ENCODE measurements at regions not wholly inside any gene's neighbourhood (a gene's known extent, or its start where the extent isn't known, plus 50 kb on each side); places are given as distances from the start of the nearest gene placed in this dataset.
A peak's percentile ranks its signal among the peaks of the same experiment; 100 is the strongest.

GRCh38 chr13:80438521-80438920 is 97.6 kb upstream of the SPRY2 start:
- H3K4me1 ChIP-seq (ENCODE audit: control insufficient read depth, insufficient read depth, low read length), result no peaks in the 10 kb centered on the region
- no peak overlapping the region for H3K27ac ChIP-seq (ENCODE audit: extremely low read depth, low read depth, low read length)
- TF ChIP-seq ZNF138 (tag by site-specific recombination; IDR thresholded peaks at IDR 0.05; ENCODE audit: borderline replicate concordance), result no peak
- TF ChIP-seq ZBTB11 (tag by site-specific recombination; conservative IDR thresholded peaks at IDR 0.05; ENCODE audit: low read depth), result no peak
- POLR2A ChIA-PET, result no interaction called here
- H3K9me3 ChIP-seq (ENCODE audit: control insufficient read depth, insufficient read depth, low read depth, low read length), result no peaks in the 10 kb centered on the region
- CTCF ChIA-PET, result no interaction called here
- no peaks in the 10 kb centered on the region for H3K36me3 ChIP-seq (ENCODE audit: control insufficient read depth in 2 of 2, insufficient read depth in 1 of 2, low read length in 2 of 2)
- H3K4me3 ChIP-seq (ENCODE audit: low read depth, low read length), result no peak overlapping the region

DNA sequence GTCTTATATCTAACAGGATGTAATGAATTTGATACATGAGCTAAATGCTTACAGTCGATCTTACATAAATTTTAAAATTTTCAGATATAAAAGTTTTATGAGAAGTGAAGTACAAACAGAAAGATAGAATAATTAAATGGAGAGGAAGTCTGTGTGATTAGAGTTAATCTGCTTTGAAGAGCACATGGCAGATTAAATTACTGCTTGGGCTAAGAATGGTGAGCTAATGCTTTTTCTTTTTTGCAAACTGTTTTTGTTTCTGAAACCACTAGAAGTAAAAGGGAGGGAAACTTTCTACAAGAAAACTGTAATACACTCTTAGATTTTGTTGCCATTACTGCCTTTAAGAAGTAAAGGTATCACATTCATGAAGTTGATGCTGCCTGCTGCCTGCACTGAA is 96.3 kb upstream of the SPRY2 start:
- H3K27ac ChIP-seq (ENCODE audit: extremely low read depth, low read depth, low read length), result no peak overlapping the region
- TF ChIP-seq ELK4 (IDR thresholded peaks at IDR 0.05; ENCODE audit: borderline replicate concordance, low read depth, low read length), result no peak
- peak; percentile 58; the same call in 1 of the 2 replicates for TF ChIP-seq TCF7L2 (IDR thresholded peaks at IDR 0.05; ENCODE audit: borderline replicate concordance, low read depth, low read length)
- TF ChIP-seq, protein P1, sequence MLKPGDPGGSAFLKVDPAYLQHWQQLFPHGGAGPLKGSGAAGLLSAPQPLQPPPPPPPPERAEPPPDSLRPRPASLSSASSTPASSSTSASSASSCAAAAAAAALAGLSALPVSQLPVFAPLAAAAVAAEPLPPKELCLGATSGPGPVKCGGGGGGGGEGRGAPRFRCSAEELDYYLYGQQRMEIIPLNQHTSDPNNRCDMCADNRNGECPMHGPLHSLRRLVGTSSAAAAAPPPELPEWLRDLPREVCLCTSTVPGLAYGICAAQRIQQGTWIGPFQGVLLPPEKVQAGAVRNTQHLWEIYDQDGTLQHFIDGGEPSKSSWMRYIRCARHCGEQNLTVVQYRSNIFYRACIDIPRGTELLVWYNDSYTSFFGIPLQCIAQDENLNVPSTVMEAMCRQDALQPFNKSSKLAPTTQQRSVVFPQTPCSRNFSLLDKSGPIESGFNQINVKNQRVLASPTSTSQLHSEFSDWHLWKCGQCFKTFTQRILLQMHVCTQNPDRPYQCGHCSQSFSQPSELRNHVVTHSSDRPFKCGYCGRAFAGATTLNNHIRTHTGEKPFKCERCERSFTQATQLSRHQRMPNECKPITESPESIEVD (tag by site-specific recombination; IDR thresholded peaks at IDR 0.05), result 0 out of 2 replicates have a peak, but pooled peaks have one; percentile 19
- TF ChIP-seq, protein P2, sequence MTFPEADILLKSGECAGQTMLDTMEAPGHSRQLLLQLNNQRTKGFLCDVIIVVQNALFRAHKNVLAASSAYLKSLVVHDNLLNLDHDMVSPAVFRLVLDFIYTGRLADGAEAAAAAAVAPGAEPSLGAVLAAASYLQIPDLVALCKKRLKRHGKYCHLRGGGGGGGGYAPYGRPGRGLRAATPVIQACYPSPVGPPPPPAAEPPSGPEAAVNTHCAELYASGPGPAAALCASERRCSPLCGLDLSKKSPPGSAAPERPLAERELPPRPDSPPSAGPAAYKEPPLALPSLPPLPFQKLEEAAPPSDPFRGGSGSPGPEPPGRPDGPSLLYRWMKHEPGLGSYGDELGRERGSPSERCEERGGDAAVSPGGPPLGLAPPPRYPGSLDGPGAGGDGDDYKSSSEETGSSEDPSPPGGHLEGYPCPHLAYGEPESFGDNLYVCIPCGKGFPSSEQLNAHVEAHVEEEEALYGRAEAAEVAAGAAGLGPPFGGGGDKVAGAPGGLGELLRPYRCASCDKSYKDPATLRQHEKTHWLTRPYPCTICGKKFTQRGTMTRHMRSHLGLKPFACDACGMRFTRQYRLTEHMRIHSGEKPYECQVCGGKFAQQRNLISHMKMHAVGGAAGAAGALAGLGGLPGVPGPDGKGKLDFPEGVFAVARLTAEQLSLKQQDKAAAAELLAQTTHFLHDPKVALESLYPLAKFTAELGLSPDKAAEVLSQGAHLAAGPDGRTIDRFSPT (tag by site-specific recombination; IDR thresholded peaks at IDR 0.05), result 0 out of 2 replicates have a peak, but pooled peaks have one; percentile 19
- POLR2A ChIA-PET, result interaction anchor here (0.6 kb wide), 1 partner anchor 12 kb away, joined by 5 read pairs; no protein-coding TSS in a partner anchor

DNA sequence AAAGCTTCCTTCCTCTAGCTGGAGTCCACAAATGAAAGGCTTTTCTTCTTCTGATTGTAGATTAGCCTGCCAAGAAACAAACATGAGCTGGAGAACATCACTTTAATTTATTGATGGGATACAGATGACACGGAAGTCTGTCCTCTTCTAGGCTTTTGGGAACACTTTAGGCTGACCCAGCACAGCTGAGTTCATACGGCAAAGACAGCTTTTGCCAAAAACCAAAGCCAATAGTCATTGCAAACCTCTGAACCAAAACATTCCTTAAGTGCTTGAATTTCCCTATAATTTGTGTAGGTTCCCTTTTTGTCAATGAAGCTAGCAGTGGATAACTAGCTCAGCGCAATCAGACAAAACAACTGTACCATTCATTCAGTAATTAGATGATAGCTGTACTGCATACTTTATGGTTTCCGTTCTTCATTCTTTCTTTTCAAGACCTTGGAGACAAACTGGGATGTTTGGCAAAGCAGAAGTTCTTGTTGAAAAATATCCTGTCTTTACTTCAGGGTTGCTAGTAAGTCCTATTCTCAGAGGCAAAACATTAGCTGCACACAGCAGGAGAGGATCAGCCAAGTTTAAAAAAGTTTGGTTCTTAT is 95.7 kb upstream of the SPRY2 start:
- ChIA-PET POLR2A (interaction anchor here (0.6 kb wide), 1 partner anchor 13 kb away, joined by 5 read pairs; no protein-coding TSS in a partner anchor), CTCF (interaction anchor here (1.0 kb wide), 1 partner anchor 93 kb away, joined by 4 read pairs; no protein-coding TSS in a partner anchor)
- H3K27ac ChIP-seq (ENCODE audit: extremely low read depth, low read depth, low read length), result no peak overlapping the region
- no peak for TF ChIP-seq FEZF1 (tag by site-specific recombination; IDR thresholded peaks at IDR 0.05)
- TF ChIP-seq ZNF792 (tag by site-specific recombination; IDR thresholded peaks at IDR 0.05), result no peak
- TF ChIP-seq ZNF114 (tag by site-specific recombination; IDR thresholded peaks at IDR 0.05), result no peak
- no peak for TF ChIP-seq ZNF747 (tag by site-specific recombination; IDR thresholded peaks at IDR 0.05)
- no peak for TF ChIP-seq ZNF140 (tag by site-specific recombination; IDR thresholded peaks at IDR 0.05)
- no peak for TF ChIP-seq ZNF585B (tag by site-specific recombination; IDR thresholded peaks at IDR 0.05)
- TF ChIP-seq ZNF660 (tag by site-specific recombination; IDR thresholded peaks at IDR 0.05), result no peak
- no peak for TF ChIP-seq SALL2 (tag by site-specific recombination; IDR thresholded peaks at IDR 0.05; ENCODE audit: borderline replicate concordance)
- no peak for TF ChIP-seq ZNF621 (tag by site-specific recombination; IDR thresholded peaks at IDR 0.05)
- no peak for TF ChIP-seq ZNF654 (tag by site-specific recombination; IDR thresholded peaks at IDR 0.05; ENCODE audit: low read depth)
- TF ChIP-seq ZXDB (tag by site-specific recombination; IDR thresholded peaks at IDR 0.05), result no peak
- TF ChIP-seq TCF7L2 (IDR thresholded peaks at IDR 0.05; ENCODE audit: borderline replicate concordance, low read depth, low read length), result no peak
- TF ChIP-seq ZNF558 (tag by site-specific recombination; IDR thresholded peaks at IDR 0.05), result no peak
- TF ChIP-seq ZSCAN30 (tag by site-specific recombination; IDR thresholded peaks at IDR 0.05), result no peak
- TF ChIP-seq, protein P3, sequence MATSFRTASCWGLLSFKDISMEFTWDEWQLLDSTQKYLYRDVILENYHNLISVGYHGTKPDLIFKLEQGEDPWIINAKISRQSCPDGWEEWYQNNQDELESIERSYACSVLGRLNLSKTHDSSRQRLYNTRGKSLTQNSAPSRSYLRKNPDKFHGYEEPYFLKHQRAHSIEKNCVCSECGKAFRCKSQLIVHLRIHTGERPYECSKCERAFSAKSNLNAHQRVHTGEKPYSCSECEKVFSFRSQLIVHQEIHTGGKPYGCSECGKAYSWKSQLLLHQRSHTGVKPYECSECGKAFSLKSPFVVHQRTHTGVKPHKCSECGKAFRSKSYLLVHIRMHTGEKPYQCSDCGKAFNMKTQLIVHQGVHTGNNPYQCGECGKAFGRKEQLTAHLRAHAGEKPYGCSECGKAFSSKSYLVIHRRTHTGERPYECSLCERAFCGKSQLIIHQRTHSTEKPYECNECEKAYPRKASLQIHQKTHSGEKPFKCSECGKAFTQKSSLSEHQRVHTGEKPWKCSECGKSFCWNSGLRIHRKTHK (tag by site-specific recombination; IDR thresholded peaks at IDR 0.05), result no peak
- no peak for TF ChIP-seq ZNF555 (tag by site-specific recombination; conservative IDR thresholded peaks at IDR 0.05)

More for the DNA sequence above, 96.3 kb upstream of the SPRY2 start:
- Histone ChIP-seq H3K36me3 (ENCODE audit: control insufficient read depth in 2 of 2, insufficient read depth in 1 of 2, low read length in 2 of 2) (no peaks in the 10 kb centered on the region), H3K9me3 (ENCODE audit: control insufficient read depth, insufficient read depth, low read depth, low read length) (no peaks in the 10 kb centered on the region), H3K4me1 (ENCODE audit: control insufficient read depth, insufficient read depth, low read length) (no peaks in the 10 kb centered on the region), H3K4me3 (ENCODE audit: low read depth, low read length) (no peak overlapping the region)
- CTCF ChIA-PET, result interaction anchor here (1.0 kb wide), 1 partner anchor 94 kb away, joined by 4 read pairs; no protein-coding TSS in a partner anchor

More for the DNA sequence above, 95.7 kb upstream of the SPRY2 start:
- Histone ChIP-seq H3K4me1 (ENCODE audit: control insufficient read depth, insufficient read depth, low read length) (no peaks in the 10 kb centered on the region), H3K9me3 (ENCODE audit: control insufficient read depth, insufficient read depth, low read depth, low read length) (no peaks in the 10 kb centered on the region), H3K4me3 (ENCODE audit: low read depth, low read length) (no peak overlapping the region), H3K36me3 (ENCODE audit: control insufficient read depth in 2 of 2, insufficient read depth in 1 of 2, low read length in 2 of 2) (no peaks in the 10 kb centered on the region)
